AG04450 (cell line): ENCODE measurements at regions not wholly inside any gene's neighbourhood (a gene's known extent, or its start where the extent isn't known, plus 50 kb on each side); places are given as distances from the start of the nearest gene placed in this dataset.

Source experiments
- CTCF ChIA-PET: fragments of 300-600, 350-600 bp; formaldehyde crosslinking; extraction: SDS; loops from one replicate; lab custom pipeline; 2022; ENCODE audit warnings: antibody characterized with exemption, inconsistent platforms; lab: Charles Lee
- POLR2A ChIA-PET: fragments of 350-600 bp; formaldehyde crosslinking; extraction: SDS; loops from one replicate; lab custom pipeline; 2021; ENCODE audit warnings: antibody characterized with exemption, inconsistent platforms; lab: Yijun Ruan, JAX
- DNase-seq: peaks from one replicate; pipeline ENCODE4 v3.0.0-alpha.2; 2011; ENCODE audit warnings: low read depth, low spot score
- H3K27ac ChIP-seq: one replicate; pipeline ENCODE4 v1.5.1; 2012; ENCODE audit warnings: low read depth, low read length, control low read depth
- H3K27me3 ChIP-seq: one replicate; pipeline ENCODE4 v1.6.0; 2012; ENCODE audit warnings: low read length; ENCODE audit not compliant: control insufficient read depth, insufficient read depth
- H3K4me3 ChIP-seq: 2 replicates; pipeline ENCODE4 v1.5.1; 2011; ENCODE audit warnings: mild to moderate bottlenecking, low read depth, low read length, control low read depth
- H3K9me3 ChIP-seq: 2 replicates; pipeline ENCODE4 v1.5.1; 2012; ENCODE audit warnings: low read length; ENCODE audit not compliant: control insufficient read depth, insufficient read depth
- CTCF ChIP-seq: IDR thresholded peaks from 2 replicates; pipeline ENCODE4 v1.5.1; 2011; ENCODE audit warnings: low read depth, low read length, control low read depth, inconsistent platforms

DNA sequence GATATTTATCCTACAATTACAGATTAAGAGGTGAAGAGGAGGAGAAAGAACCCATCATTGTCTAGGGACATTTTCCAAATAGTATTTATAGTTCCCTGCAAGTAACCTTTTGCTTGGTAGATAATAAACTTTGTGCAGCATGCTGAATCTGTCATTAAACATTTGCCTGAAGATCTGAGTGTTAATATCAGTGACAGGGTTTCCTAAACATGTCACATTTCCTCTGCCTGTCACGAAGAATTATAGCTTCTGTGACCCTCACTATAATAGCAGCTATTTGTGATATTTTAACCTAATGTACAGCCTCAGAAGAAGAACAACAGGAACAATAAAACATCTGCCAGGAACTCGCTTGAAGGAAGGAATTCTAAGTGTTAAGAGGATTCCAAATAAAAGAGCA, 350.3 kb downstream of the GXYLT1 start:
- Histone ChIP-seq H3K9me3 (no peaks in the 10 kb centered on the region), H3K4me3 (no peak overlapping the region), H3K27ac (no peak overlapping the region), H3K27me3 (no peaks in the 10 kb centered on the region)
- ChIA-PET POLR2A (no interaction called here), CTCF (no interaction called here)
- no peak for DNase-seq
- no peak for TF ChIP-seq CTCF

DNA sequence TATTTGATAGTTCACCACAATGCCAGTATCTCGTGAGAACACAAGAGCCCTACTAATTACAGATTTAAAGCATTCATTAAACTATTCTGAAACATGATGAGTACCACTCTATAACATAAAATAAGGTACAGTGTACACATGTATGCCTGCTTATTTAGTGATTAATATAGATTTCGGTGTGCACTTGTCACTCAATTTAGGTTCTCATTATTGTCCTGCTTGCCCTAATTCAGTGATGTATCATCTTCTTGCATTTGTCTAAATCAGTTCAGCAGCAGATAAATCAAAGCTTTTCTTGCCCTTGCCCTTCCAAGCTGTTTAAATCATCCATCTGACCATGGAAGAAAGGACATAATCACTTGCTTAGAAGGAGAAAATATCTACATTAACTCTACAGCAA, 359.7 kb downstream of the GXYLT1 start:
- no peak for DNase-seq
- no peaks in the 10 kb centered on the region for H3K27me3 ChIP-seq
- no peak overlapping the region for H3K4me3 ChIP-seq
- no peak for TF ChIP-seq CTCF
- CTCF ChIA-PET = no interaction called here
- no peaks in the 10 kb centered on the region for H3K9me3 ChIP-seq
- POLR2A ChIA-PET = no interaction called here
- H3K27ac ChIP-seq = no peak overlapping the region

DNA sequence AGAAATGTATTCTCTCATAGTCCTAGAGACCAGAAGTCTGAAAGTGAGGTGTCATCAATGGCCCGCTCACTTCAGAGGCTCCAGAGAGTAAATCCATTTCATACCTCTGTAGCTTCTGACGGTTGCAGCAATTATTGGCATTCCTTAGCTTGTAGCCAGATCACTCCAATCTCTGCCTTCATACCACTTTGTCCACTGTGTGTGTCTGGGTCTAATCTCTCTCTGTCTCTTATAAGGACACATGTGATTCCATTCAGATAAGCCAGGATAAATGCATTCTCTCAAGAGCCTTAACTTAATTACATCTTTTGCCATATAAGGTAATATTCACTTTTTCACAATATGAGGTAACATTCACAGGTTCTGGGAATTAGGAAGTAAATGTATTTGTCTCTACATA, 365.7 kb downstream of the GXYLT1 start:
- no peaks in the 10 kb centered on the region for H3K9me3 ChIP-seq
- H3K27me3 ChIP-seq = no peaks in the 10 kb centered on the region
- ChIA-PET CTCF (no interaction called here), POLR2A (no interaction called here)
- no peak for DNase-seq
- no peak overlapping the region for H3K4me3 ChIP-seq
- no peak for TF ChIP-seq CTCF
- no peak overlapping the region for H3K27ac ChIP-seq

DNA sequence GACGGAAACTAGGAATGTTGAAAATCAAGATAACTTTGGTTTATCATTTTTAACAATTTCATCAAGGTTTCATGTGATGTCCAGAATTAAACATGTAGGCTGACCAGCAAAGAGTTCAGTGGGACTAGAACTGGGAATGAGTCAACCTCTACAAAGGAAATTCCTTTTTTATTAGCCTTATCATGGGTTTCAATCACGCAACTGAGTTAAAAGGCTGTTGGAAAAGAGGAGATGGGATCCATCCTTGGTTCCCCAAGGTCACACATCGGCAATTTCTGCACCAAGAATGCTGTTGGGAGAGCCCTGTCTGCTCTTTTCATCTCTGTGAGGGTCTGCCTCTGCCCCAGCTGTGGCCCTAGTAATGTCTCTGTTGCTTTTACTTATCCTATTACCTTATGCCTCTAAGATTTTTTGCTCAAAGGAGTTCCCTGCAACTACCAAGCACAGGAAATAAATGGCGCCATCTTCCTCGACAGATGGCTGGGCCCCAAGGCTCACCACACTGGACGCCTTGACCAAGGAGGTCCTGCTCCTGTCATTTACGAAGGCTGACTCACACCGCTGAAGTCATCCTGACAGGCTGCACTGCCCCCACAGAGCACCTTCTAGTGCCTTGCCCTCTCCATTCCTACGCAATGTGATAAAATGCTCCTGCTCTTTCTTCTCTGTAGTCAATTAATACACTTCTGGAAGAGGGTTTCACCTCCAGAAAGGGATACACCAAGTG, 367.4 kb downstream of the GXYLT1 start:
- DNase-seq = no peak
- Histone ChIP-seq H3K9me3 (no peaks in the 10 kb centered on the region), H3K27ac (no peak overlapping the region), H3K27me3 (no peaks in the 10 kb centered on the region), H3K4me3 (no peak overlapping the region)
- no peak for TF ChIP-seq CTCF
- CTCF ChIA-PET = no interaction called here
- POLR2A ChIA-PET = no interaction called here

GRCh38 chr12:41772478-41772877, 372.2 kb downstream of the GXYLT1 start:
- no peak for TF ChIP-seq CTCF
- ChIA-PET CTCF (no interaction called here), POLR2A (no interaction called here)
- Histone ChIP-seq H3K4me3 (no peak overlapping the region), H3K27me3 (no peaks in the 10 kb centered on the region), H3K9me3 (no peaks in the 10 kb centered on the region), H3K27ac (no peak overlapping the region)
- no peak for DNase-seq
